Hepatocyte (in vitro differentiated cells): ENCODE measurements at regions not wholly inside any gene's neighbourhood (a gene's known extent, or its start where the extent isn't known, plus 50 kb on each side); places are given as distances from the start of the nearest gene placed in this dataset.

Source experiments
- DNase-seq: peaks from one replicate; pipeline ENCODE4 v3.0.0-alpha.2; 2016; ENCODE audit warnings: low spot score
- H2AFZ ChIP-seq: fragments of 200-600 bp; sonication (generic); 2 replicates; pipeline ENCODE4 v1.6.0; 2016; ENCODE audit warnings: antibody characterized with exemption, mild to moderate bottlenecking
- H3K27ac ChIP-seq: fragments of 200-600 bp; sonication (generic); 2 replicates; pipeline ENCODE4 v1.5.1; 2016; ENCODE audit warnings: mild to moderate bottlenecking
- H3K27me3 ChIP-seq: fragments of 200-600 bp; sonication (generic); 2 replicates; pipeline ENCODE4 v1.6.1; 2016
- H3K36me3 ChIP-seq: fragments of 200-600 bp; sonication (generic); replicated peaks from 2 replicates; pipeline ENCODE4 v1.5.1; 2016; ENCODE audit warnings: low read depth; ENCODE audit not compliant: insufficient read depth
- H3K4me1 ChIP-seq: fragments of 200-600 bp; sonication (generic); 2 replicates; pipeline ENCODE4 v1.5.1; 2016; ENCODE audit warnings: mild to moderate bottlenecking, moderate library complexity; ENCODE audit not compliant: insufficient read depth
- H3K4me2 ChIP-seq: fragments of 200-600 bp; sonication (generic); 2 replicates; pipeline ENCODE4 v1.6.0; 2016
- H3K4me3 ChIP-seq: fragments of 200-600 bp; sonication (generic); 2 replicates; pipeline ENCODE4 v1.5.1; 2016; ENCODE audit warnings: mild to moderate bottlenecking
- H3K79me2 ChIP-seq: fragments of 200-600 bp; sonication (generic); 2 replicates; pipeline ENCODE4 v1.6.0; 2017; ENCODE audit warnings: mild to moderate bottlenecking
- H3K9me2 ChIP-seq: fragments of 200-600 bp; sonication (generic); replicated peaks from 2 replicates; pipeline ENCODE4 v1.6.0; 2017; ENCODE audit warnings: mild to moderate bottlenecking; ENCODE audit not compliant: insufficient read depth
- H3K9me3 ChIP-seq: fragments of 200-600 bp; sonication (generic); 2 replicates; pipeline ENCODE4 v1.5.1; 2016; ENCODE audit warnings: low read depth, mild to moderate bottlenecking
- H4K20me1 ChIP-seq: fragments of 200-600 bp; sonication (generic); 2 replicates; pipeline ENCODE4 v1.6.0; 2016; ENCODE audit warnings: mild to moderate bottlenecking; ENCODE audit not compliant: insufficient read depth, poor library complexity, severe bottlenecking
- CTCF ChIP-seq: fragments of 200-600 bp; sonication (generic); IDR thresholded peaks from 2 replicates; pipeline ENCODE4 v1.5.1; 2016; ENCODE audit warnings: antibody characterized with exemption, mild to moderate bottlenecking; ENCODE audit not compliant: poor library complexity
- EZH2 ChIP-seq: fragments of 200-600 bp; sonication (generic); IDR thresholded peaks from 2 replicates; pipeline ENCODE4 v1.6.1; 2016; ENCODE audit warnings: antibody characterized with exemption, mild to moderate bottlenecking, borderline replicate concordance
- EZH2phosphoT487 ChIP-seq: fragments of 200-600 bp; sonication (generic); IDR thresholded peaks from one replicate; pipeline ENCODE4 v1.6.1; 2018; ENCODE audit warnings: antibody characterized with exemption, mild to moderate bottlenecking, low read depth, moderate library complexity; ENCODE audit not compliant: unreplicated experiment, severe bottlenecking
- WGBS: methylation state at CpG from one replicate; pipeline ENCODE4 v1.1.6; 2016; ENCODE audit warnings: low lambda C conversion rate; ENCODE audit errors: missing lambda C conversion rate; 5-methylcytosine and 5-hydroxymethylcytosine counted together

DNA sequence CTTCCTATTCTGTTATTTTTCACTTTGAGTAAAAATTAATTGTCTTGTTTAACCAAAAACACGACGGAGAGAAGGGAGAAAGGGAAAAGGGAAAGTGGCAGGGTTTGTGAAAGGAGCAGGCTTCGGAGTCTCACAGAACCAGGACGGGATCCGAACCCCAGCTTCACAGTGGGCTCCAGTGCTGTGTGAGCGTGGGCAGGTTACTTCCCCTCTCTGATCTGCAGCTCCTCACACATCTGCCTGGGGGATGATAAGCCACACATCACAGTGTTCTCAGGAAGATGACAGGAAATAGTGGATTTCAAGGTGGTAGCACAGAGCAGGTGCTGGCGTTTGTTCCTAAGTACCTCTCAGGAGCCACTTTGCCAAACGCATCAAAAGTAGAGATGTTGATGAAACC lies 94.2 kb upstream of the GPR26 start:
- no peak for TF ChIP-seq EZH2phosphoT487
- no peak for TF ChIP-seq EZH2
- no peaks in the 10 kb centered on the region for H3K4me1 ChIP-seq
- no peak overlapping the region for H3K4me3 ChIP-seq
- H3K36me3 ChIP-seq, result no peaks in the 10 kb centered on the region
- no peaks in the 10 kb centered on the region for H4K20me1 ChIP-seq
- H3K27ac ChIP-seq, result no peak overlapping the region
- no peaks in the 10 kb centered on the region for H3K9me2 ChIP-seq
- 86% methylated on average over 8 of the region's 8 CpGs for WGBS
- no peaks in the 10 kb centered on the region for H3K79me2 ChIP-seq
- H3K27me3 ChIP-seq, result peaks cover 29% of the 10 kb centered on the region
- no peak overlapping the region for H3K4me2 ChIP-seq
- DNase-seq, result no peak
- H2AFZ ChIP-seq, result no peak overlapping the region
- H3K9me3 ChIP-seq, result no peaks in the 10 kb centered on the region

DNA sequence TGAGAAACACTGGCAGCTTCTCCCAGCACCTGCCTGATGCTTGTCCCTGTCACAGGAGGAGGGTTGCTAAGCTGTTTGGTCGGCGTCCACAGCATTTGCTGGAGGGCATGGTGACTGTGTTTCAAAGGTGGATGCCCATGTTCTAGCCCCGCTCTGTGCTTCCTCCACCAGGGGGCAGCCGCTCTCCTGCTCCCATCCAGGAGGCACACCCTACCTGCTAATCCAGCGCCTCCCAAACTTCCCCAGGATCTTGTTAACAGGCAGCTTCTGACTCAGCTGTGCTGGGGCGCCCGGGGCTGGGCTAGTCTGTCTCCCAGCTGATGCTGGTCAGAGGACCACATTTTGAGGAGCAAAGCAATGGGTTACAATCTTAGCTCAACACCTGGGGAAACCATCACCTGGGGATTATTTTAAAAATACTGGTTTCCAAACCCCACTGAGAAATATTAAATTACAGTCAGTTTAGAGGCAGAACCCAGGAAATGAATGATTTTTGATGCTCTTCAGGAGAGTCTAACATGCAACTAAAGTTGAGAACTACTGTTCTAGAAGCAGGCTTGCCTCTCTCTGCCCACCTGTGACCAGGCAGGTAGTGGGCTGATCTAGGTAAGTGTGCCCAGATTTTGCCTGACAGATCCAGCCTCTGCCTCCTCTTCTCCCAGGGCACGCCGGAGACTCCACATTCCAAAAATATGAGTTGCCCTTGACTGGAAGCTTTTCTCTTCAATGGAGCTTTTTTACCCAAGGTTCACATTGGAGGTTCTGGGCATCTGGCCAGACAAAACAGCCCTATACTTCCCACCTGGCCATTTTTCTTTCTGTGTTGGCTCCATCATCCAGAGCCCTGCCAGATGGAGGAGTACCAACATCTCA lies 92.7 kb upstream of the GPR26 start:
- DNase-seq, result peak; percentile 69
- H3K36me3 ChIP-seq, result no peaks in the 10 kb centered on the region
- no peaks in the 10 kb centered on the region for H3K4me1 ChIP-seq
- no peaks in the 10 kb centered on the region for H3K79me2 ChIP-seq
- no peak overlapping the region for H3K4me3 ChIP-seq
- peak; percentile 46 for TF ChIP-seq CTCF
- TF ChIP-seq EZH2, result no peak
- H3K9me2 ChIP-seq, result no peaks in the 10 kb centered on the region
- peaks cover 29% of the 10 kb centered on the region for H3K27me3 ChIP-seq
- no peaks in the 10 kb centered on the region for H4K20me1 ChIP-seq
- no peak overlapping the region for H3K27ac ChIP-seq
- H3K9me3 ChIP-seq, result no peaks in the 10 kb centered on the region
- 30% methylated on average over 8 of the region's 9 CpGs for WGBS
- H3K4me2 ChIP-seq, result no peak overlapping the region
- no peak overlapping the region for H2AFZ ChIP-seq

GRCh38 chr10:123574109-123574698 lies 92.0 kb upstream of the GPR26 start:
- Histone ChIP-seq H3K27ac (no peak overlapping the region), H3K79me2 (no peaks in the 10 kb centered on the region), H3K9me2 (no peaks in the 10 kb centered on the region), H4K20me1 (no peaks in the 10 kb centered on the region), H3K9me3 (no peaks in the 10 kb centered on the region), H3K4me2 (no peak overlapping the region), H3K27me3 (peaks cover 30% of the 10 kb centered on the region), H3K4me1 (no peaks in the 10 kb centered on the region), H3K4me3 (no peak overlapping the region), H2AFZ (no peak overlapping the region), H3K36me3 (no peaks in the 10 kb centered on the region)
- WGBS, result 82% methylated on average over 7 of the region's 7 CpGs
- TF ChIP-seq EZH2, result no peak
- no peak for TF ChIP-seq EZH2phosphoT487
- no peak for TF ChIP-seq CTCF
- no peak for DNase-seq

GRCh38 chr10:123575105-123575504 lies 91.0 kb upstream of the GPR26 start:
- H2AFZ ChIP-seq, result no peak overlapping the region
- no peaks in the 10 kb centered on the region for H4K20me1 ChIP-seq
- no peak overlapping the region for H3K4me3 ChIP-seq
- H3K4me2 ChIP-seq, result no peak overlapping the region
- no peak for DNase-seq
- no peaks in the 10 kb centered on the region for H3K79me2 ChIP-seq
- H3K36me3 ChIP-seq, result no peaks in the 10 kb centered on the region
- H3K9me3 ChIP-seq, result no peaks in the 10 kb centered on the region
- no peaks in the 10 kb centered on the region for H3K4me1 ChIP-seq
- no peaks in the 10 kb centered on the region for H3K9me2 ChIP-seq
- H3K27me3 ChIP-seq, result peaks cover 39% of the 10 kb centered on the region
- 73% methylated on average over 6 of the region's 6 CpGs for WGBS
- H3K27ac ChIP-seq, result no peak overlapping the region
- TF ChIP-seq EZH2phosphoT487, result no peak
- no peak for TF ChIP-seq CTCF
- no peak for TF ChIP-seq EZH2
